GM18517 (cell line): ENCODE measurements at regions not wholly inside any gene's neighbourhood (a gene's known extent, or its start where the extent isn't known, plus 50 kb on each side); places are given as distances from the start of the nearest gene placed in this dataset.
"Not testable (repeated sequence)": the region's sequence is repeated elsewhere in the genome, so short reads cannot be mapped to it uniquely, and the experiment has no call there.

ENCODE experiments used
- ATAC-seq: cut with Tn5 transposase; IDR thresholded peaks from one replicate; pipeline ENCODE4 v1.9.1; 2021; ENCODE audit warnings: mild to moderate bottlenecking, moderate library complexity; ENCODE audit not compliant: unreplicated experiment

- ATAC-seq = no peak
Observed at GRCh38 chr3:43236008-43236407, 50.3 kb upstream of the SNRK start.

- ATAC-seq = no peak
Observed at GRCh38 chr3:43233062-43233461, 53.3 kb upstream of the SNRK start.

- ATAC-seq = no peak
Observed at GRCh38 chr3:43231276-43232000, 54.9 kb upstream of the SNRK start.

GRCh38 chr3:43229865-43230264 lies 56.5 kb upstream of the SNRK start:
- ATAC-seq = not testable (repeated sequence)

GRCh38 chr3:43227685-43228084 lies 58.7 kb upstream of the SNRK start:
- not testable (repeated sequence) for ATAC-seq

GRCh38 chr3:43224405-43225073 lies 61.8 kb upstream of the SNRK start:
- ATAC-seq = no peak

- no peak for ATAC-seq
Observed at GRCh38 chr3:43223670-43224364, 62.5 kb upstream of the SNRK start.

GRCh38 chr3:43222590-43222989 lies 63.8 kb upstream of the SNRK start:
- no peak for ATAC-seq

GRCh38 chr3:43221076-43221475 lies 65.3 kb upstream of the SNRK start:
- no peak for ATAC-seq

- ATAC-seq = no peak
Observed at GRCh38 chr3:43219616-43220015, 66.7 kb upstream of the SNRK start.

- ATAC-seq = no peak
Observed at GRCh38 chr3:43218921-43219320, 67.4 kb upstream of the SNRK start.

- no peak for ATAC-seq
Observed at GRCh38 chr3:43218156-43218555, 68.2 kb upstream of the SNRK start.

- no peak for ATAC-seq
Observed at GRCh38 chr3:43217633-43218032, 68.7 kb upstream of the SNRK start.

- ATAC-seq = no peak
Observed at GRCh38 chr3:43217206-43217605, 69.1 kb upstream of the SNRK start.

GRCh38 chr3:43215663-43216275 lies 70.6 kb upstream of the SNRK start:
- no peak for ATAC-seq

- no peak for ATAC-seq
Observed at GRCh38 chr3:43215138-43215537, 71.2 kb upstream of the SNRK start.

- no peak for ATAC-seq
Observed at GRCh38 chr3:43214616-43215015, 71.7 kb upstream of the SNRK start.

- ATAC-seq = no peak
Observed at GRCh38 chr3:43213631-43214030, 72.7 kb upstream of the SNRK start.

GRCh38 chr3:43212914-43213611 lies 73.3 kb upstream of the SNRK start:
- no peak for ATAC-seq

- no peak for ATAC-seq
Observed at GRCh38 chr3:43211681-43212080, 74.7 kb upstream of the SNRK start.
